ENCODE measurements at regions not wholly inside any gene's neighbourhood (a gene's known extent, or its start where the extent isn't known, plus 50 kb on each side); places are given as distances from the start of the nearest gene placed in this dataset.

- H3K27ac ChIP-seq (ENCODE audit: extremely low read length, insufficient read depth, low read length): no peak overlapping the region
- ATAC-seq (no peak), DNase-seq (ENCODE audit: low spot score) (no peak), FAIRE-seq (no peak)
- BruUV-seq (replicated peaks): no TSS peak
- H2AFZ ChIP-seq (ENCODE audit: low read length): no peak overlapping the region
- no peaks in the 10 kb centered on the region; a peak in 1 of 5 replicates for H3K27me3 ChIP-seq (ENCODE audit: control insufficient read depth in 1 of 2, insufficient read depth in 2 of 2, low read length in 2 of 2)
- H3K79me2 ChIP-seq (ENCODE audit: insufficient read depth, low read length): no peaks in the 10 kb centered on the region
- CTCF ChIA-PET (ENCODE audit: low intra/inter-chr PET ratio, low total read pairs): no interaction called here
- H4K20me1 ChIP-seq (ENCODE audit: insufficient read depth, low read length): no peaks in the 10 kb centered on the region
- no peak overlapping the region for H3K9ac ChIP-seq (ENCODE audit: insufficient read depth, low read depth, low read length)
- intact Hi-C loops (cut with micrococcal nuclease; ENCODE audit: unreplicated experiment): no loop called here
- no peaks in the 10 kb centered on the region for H3K36me3 ChIP-seq (replicated peaks in 1 of 2; ENCODE audit: control insufficient read depth in 1 of 2, insufficient read depth in 2 of 2, low read length in 2 of 2)
- H3K4me1 ChIP-seq (ENCODE audit: insufficient read depth, low read length): no peaks in the 10 kb centered on the region
- in situ Hi-C loops (cut with HindIII; ENCODE audit: extremely low pct_ligation_motif_present, low pct_unique_long_range_greater_than_20kb): no loop called here
- H3K4me2 ChIP-seq (ENCODE audit: low read depth, low read length): no peak overlapping the region
- no peak for TF ChIP-seq GMEB1 (CRISPR knock-in tag; IDR thresholded peaks at IDR 0.05; ENCODE audit: borderline replicate concordance)
- TF ChIP-seq ZNF781 (CRISPR knock-in tag; IDR thresholded peaks at IDR 0.05; ENCODE audit: borderline replicate concordance, not compliant biosample characterization): no peak
- TF ChIP-seq JDP2 (CRISPR knock-in tag; IDR thresholded peaks at IDR 0.05; ENCODE audit: borderline replicate concordance): no peak
- no peak for TF ChIP-seq THAP11 (CRISPR knock-in tag; IDR thresholded peaks at IDR 0.05)
- no peak for TF ChIP-seq HOMEZ (CRISPR knock-in tag; IDR thresholded peaks at IDR 0.05; ENCODE audit: low read depth)
- TF ChIP-seq ZNF337 (CRISPR knock-in tag; IDR thresholded peaks at IDR 0.05; ENCODE audit: borderline replicate concordance, low read depth): no peak
- TF ChIP-seq MTF2 (CRISPR knock-in tag; IDR thresholded peaks at IDR 0.05; ENCODE audit: borderline replicate concordance): no peak
- TF ChIP-seq RBM39 (IDR thresholded peaks at IDR 0.05; ENCODE audit: low read depth, low read length, poor library complexity, severe bottlenecking): no peak
- TF ChIP-seq CREBL2 (CRISPR knock-in tag; IDR thresholded peaks at IDR 0.05; ENCODE audit: borderline replicate concordance): no peak
- no peak for TF ChIP-seq ZNF816 (CRISPR knock-in tag; IDR thresholded peaks at IDR 0.05; ENCODE audit: borderline replicate concordance)
- TF ChIP-seq CHCHD3 (CRISPR knock-in tag; IDR thresholded peaks at IDR 0.05): no peak
- TF ChIP-seq LRRFIP1 (CRISPR knock-in tag; conservative IDR thresholded peaks at IDR 0.05): no peak
- TF ChIP-seq ERF (CRISPR knock-in tag; IDR thresholded peaks at IDR 0.05): no peak
- TF ChIP-seq ZNF124 (CRISPR knock-in tag; IDR thresholded peaks at IDR 0.05): no peak
- no peaks in the 10 kb centered on the region for H3K9me3 ChIP-seq (ENCODE audit: low read length)
- POLR2A ChIA-PET: no interaction called here
- 57% methylated on average over 4 of the region's 4 CpGs for WGBS (ENCODE audit: low lambda C conversion rate)
- no peak overlapping the region for H3K4me3 ChIP-seq (replicated peaks in 1 of 3; ENCODE audit: insufficient read depth in 1 of 3, low read depth in 2 of 3, low read length in 3 of 3)
Observed at GRCh38 chr11:116611998-116612620, 160.7 kb downstream of the BUD13 start.

Data from HepG2 (cell line).